ENCODE measurements at regions not wholly inside any gene's neighbourhood (a gene's known extent, or its start where the extent isn't known, plus 50 kb on each side); places are given as distances from the start of the nearest gene placed in this dataset.
A peak's percentile ranks its signal among the peaks of the same experiment; 100 is the strongest.
"Not testable (repeated sequence)": the region's sequence is repeated elsewhere in the genome, so short reads cannot be mapped to it uniquely, and the experiment has no call there.

- DNase-seq (ENCODE audit: low spot score): no peak
These were observed 183.9 kb downstream of the MYRFL start for GRCh38 chr12:70008944-70009343.

DNA sequence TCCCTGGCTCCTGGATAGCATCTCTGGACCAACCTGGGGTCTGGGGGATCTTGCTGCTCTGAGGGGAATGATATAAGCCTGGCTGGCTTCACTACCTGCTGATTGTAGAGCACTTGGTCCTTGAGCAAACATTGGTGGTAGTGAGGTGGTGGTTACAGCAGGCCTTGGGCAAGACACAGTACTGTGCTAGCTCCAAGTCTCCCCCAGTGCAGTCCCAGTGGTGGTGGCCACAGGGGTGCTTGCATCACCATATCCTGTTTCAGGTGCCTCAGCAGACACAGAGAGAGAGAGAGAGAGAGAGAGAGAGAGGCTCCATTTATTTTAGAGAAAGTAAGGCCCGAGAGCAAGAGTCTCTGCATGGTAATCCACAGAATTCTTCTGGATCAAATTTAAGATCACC is 186.3 kb downstream of the MYRFL start:
- no peak for DNase-seq (ENCODE audit: low spot score)

DNA sequence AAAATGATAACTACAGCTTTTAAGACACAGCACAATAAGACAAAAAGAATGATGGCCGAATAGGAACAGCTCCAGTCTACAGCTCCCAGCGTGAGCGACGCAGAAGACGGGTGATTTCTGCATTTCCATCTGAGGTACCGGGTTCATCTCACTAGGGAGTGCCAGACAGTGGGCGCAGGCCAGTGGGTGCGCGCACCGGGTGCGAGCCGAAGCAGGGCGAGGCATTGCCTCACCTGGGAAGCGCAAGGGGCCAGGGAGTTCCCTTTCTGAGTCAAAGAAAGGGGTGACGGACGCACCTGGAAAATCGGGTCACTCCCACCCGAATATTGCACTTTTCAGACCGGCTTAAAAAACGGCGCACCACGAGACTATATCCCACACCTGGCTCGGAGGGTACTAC is 188.0 kb downstream of the MYRFL start:
- DNase-seq (ENCODE audit: low spot score): not testable (repeated sequence)

GRCh38 chr12:70028515-70028914 is 203.5 kb downstream of the MYRFL start:
- DNase-seq (ENCODE audit: low spot score): no peak

GRCh38 chr12:70028918-70029317 is 203.9 kb downstream of the MYRFL start:
- DNase-seq (ENCODE audit: low spot score): no peak

DNA sequence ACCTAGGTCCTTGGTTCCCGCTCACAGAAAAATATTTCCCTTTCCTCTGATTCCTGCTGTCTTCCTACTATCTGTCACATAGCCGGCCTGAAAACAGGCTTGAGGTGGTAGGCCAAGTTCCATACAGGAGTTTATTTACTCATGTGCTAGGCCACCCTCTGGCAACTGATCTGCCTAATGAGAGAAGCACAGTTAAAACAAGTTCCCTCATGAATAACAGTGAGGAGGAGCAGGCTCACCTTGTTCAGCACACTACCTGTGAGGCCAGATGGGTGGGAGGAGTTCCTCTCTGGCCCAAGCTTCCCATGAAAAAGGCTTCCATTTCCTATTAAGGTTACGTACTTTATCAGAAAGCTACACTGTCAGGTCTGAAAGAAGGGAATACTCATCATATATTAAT is 206.0 kb downstream of the MYRFL start:
- no peak for DNase-seq (ENCODE audit: low spot score)

DNA sequence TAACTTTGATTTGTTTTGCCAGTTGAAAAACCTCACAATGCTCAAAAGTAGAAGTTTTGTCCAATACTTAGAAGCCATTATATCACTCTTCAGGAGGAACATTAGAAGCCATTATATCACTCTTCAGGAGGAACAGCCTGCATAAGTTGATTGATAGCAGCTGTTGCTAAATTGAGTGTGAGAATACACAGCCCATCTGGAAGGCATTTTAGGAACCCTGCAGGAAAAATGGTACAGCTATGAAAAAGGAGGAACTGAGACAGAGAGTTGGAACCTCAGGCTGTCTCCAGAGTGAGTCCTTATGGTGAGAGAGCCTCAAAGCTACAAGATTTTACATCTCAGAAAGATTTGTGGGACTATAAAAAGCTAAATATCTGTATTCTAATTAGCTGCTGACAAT is 207.0 kb downstream of the MYRFL start:
- DNase-seq (ENCODE audit: low spot score): no peak

DNA sequence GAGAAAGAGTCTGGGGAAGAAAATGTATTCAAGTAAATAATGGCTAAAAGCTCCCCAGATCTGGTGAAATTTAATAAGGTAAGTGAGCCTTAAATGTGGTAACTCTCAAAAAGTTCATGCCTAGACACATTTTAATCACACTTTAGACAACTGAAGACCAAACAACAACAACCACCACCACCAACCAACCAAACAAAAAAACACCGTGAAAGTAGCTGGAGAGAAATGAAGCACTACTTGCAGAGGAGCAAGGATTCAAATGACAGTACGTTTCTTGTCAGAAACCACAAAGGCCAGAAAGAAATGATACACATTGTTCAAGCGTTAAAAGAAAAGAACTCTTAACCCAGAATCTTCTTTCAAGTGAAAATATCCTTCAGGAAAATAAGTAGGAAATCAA is 208.3 kb downstream of the MYRFL start:
- no peak for DNase-seq (ENCODE audit: low spot score)

DNA sequence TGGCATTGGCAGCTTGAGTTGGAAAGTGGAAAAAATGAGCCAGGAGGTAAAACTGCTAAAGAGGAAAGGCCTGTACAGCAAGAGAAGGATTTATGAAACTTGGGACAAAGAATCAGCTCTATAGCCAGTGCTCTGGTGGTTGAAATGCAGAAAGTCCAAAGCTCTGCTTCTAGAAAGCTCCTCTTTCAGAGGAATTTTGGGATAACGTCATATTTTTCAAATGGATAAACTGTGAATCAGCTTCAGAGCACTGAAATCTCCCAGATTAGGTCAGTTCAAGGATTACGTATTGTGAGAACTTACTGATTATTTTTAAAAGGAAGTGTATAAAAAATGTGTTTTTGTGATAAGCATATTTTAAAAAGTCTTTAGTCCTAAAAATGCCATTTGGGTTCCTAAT is 203.1 kb upstream of the CNOT2 start:
- DNase-seq (ENCODE audit: low spot score): no peak

- no peak for DNase-seq (ENCODE audit: low spot score)
These were observed 200.6 kb upstream of the CNOT2 start for GRCh38 chr12:70042675-70043074.

GRCh38 chr12:70043490-70044138 is 199.6 kb upstream of the CNOT2 start:
- DNase-seq (ENCODE audit: low spot score): no peak

GRCh38 chr12:70044167-70044566 is 199.1 kb upstream of the CNOT2 start:
- DNase-seq (ENCODE audit: low spot score): no peak

GRCh38 chr12:70045036-70045435 is 198.2 kb upstream of the CNOT2 start:
- no peak for DNase-seq (ENCODE audit: low spot score)

DNA sequence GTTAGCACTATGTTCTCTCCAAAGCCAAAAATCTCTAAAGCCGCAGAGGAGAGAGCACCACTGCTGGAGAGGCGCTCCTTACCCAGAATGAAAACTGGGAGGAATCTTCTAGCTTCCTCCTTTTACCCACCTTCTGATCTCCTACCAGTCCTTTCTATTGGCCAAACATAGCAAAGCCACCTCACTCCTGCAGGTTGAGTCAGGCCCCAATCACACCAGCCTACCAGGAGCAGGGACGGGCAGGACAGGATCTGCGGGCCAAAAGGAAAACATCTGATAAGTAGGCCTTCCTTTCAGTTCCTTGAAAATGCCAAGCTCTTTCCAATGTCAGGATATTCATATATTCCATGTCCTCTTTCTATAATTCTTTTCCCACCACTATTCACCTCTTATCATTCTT is 197.7 kb upstream of the CNOT2 start:
- no peak for DNase-seq (ENCODE audit: low spot score)

DNA sequence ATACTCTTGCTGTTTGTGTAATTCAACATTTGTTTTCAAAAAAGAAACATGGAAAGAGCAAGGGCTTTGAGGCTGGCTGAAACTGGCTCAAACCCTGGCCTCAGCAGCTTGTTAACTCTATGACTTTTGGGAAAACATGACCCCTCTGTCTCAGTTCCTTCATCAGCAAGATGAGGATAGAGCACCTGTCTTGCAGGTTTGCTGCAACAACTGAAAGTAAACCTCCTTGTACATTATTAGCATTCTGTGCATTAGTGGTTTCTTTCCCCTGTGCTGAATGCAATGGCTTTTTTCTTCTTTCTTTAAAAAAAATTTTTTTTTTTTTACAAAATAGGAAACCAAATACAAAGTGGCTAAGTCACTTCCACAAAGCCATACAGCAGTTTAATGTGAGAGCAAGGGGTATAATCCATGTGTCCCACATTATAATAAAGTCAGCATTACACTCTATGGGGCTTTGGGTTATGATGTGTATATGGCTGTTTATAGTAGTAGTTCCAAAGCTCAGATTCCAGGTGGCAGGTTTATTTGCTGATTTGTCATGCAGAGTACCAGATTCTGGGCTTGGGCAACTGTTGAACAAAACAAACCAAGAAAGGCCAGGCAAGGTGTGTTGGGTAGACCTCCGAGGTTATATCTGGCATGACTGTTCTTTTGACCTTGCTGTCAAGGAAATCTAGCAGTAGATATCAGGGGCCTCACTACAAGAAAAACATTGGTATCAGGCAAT is 194.5 kb upstream of the CNOT2 start:
- DNase-seq (ENCODE audit: low spot score): no peak

DNA sequence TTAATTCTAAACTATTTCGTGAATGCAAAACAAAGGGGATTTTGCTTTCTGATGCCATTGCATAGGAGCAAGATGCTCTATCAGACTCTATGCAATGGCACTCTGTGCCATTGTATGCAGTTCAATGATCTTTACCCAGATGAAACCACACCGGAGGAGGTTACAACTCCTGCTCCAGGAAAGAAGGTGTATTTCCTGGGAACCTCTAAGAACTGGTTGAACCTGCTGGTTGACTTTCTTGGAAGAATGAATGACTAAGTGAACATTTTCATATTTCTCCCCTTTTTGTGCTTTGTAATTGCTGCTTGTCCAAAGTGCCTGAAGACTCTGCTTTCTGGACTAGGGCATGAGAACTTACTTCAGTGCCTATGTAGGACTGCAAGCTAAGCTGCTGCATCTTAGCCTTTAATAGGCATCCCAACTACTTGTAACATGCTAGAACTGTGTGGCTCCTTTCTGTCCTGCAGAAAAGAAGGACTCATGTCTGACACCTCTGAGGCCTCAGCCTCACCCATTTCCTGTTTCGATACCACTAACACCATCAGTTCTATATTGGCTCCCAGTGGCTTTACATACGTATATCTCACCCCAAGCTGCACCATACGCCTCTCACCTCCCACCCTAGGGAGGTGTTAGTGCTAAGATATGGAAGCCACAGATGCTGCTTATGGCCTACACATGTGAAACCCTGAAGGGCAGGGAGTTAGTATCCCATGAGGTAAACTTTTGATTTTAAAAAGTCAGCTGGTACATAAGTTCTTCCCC is 193.5 kb upstream of the CNOT2 start:
- peak; percentile 58 for DNase-seq (ENCODE audit: low spot score)

GRCh38 chr12:70052476-70052875 is 190.8 kb upstream of the CNOT2 start:
- no peak for DNase-seq (ENCODE audit: low spot score)

- DNase-seq (ENCODE audit: low spot score): peak; percentile 63
These were observed 190.2 kb upstream of the CNOT2 start for GRCh38 chr12:70052931-70053497.

DNA sequence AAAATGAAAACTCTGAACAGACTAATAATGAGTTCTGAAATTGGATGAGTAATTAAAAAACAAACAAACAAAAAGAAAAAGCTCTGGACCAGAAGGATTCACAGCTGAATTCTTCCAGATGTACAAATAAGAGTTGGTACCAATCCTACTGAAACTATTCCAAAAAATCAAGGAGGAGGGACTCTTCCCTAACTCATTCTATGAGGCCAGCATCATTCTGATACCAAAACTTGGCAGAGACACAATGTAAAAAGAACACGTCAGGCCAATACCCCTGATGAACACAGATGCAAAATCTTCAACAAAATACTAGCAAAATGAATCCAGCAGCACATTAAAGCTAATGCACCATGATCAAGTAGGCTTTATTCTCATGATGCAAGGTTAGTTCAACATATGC is 183.9 kb upstream of the CNOT2 start:
- DNase-seq (ENCODE audit: low spot score): no peak

DNA sequence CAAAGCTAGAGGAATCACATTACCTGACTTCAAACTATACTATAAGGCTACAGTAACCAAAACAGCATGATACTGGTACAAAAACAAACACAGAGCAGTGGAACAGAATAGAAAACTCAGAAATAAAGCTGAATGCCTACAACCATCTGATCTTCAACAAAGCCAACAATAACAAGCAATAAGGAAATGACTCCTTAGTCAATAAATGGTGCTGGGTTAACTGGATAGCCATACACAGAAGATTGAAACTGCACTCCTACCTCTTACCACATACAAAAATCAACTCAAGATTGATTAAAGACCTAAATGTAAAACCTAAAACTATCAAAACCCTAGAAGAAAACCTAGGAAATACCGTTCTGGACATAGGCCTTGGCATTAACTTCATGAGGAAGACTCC is 182.6 kb upstream of the CNOT2 start:
- no peak for DNase-seq (ENCODE audit: low spot score)

DNA sequence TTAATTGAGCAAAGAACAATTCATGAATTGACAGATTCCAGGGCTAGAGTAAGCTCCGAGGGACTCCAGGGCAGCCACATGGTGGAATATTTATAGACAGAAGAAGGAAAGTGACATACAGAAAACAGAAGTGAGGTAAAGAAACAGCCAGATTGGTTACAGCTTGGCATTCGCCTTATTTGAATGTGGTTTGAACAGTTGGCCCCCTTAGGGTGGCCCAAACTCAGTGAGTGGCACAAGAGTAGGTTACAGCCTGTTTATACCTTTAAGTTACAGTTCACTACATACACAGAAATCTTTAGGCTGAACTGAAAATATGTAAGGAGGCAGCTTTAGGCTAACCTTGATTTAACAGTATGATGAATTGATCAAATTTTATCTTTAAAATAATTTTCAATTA is 174.5 kb upstream of the CNOT2 start:
- no peak for DNase-seq (ENCODE audit: low spot score)

GRCh38 chr12:70069221-70070105 is 173.8 kb upstream of the CNOT2 start:
- DNase-seq (ENCODE audit: low spot score): no peak
